ENCODE measurements at regions not wholly inside any gene's neighbourhood (a gene's known extent, or its start where the extent isn't known, plus 50 kb on each side); places are given as distances from the start of the nearest gene placed in this dataset.
"Not testable (repeated sequence)": the region's sequence is repeated elsewhere in the genome, so short reads cannot be mapped to it uniquely, and the experiment has no call there.

GRCh38 chr3:118151164-118151563, 883.5 kb downstream of the IGSF11 start:
- ATAC-seq (ENCODE audit: insufficient read depth, low read depth) = no peak
- Histone ChIP-seq H3K27me3 (ENCODE audit: insufficient read depth, low read length, poor library complexity) (no peaks in the 10 kb centered on the region), H3K27ac (ENCODE audit: low read length) (no peak overlapping the region)

GRCh38 chr3:118162627-118163588, 871.7 kb downstream of the IGSF11 start:
- H3K36me3 ChIP-seq (ENCODE audit: insufficient read depth, low read length); H3K4me3 ChIP-seq (ENCODE audit: low read depth in 1 of 2, low read length in 2 of 2); ATAC-seq (ENCODE audit: insufficient read depth, low read depth); H3K27ac ChIP-seq (ENCODE audit: low read length); H3K79me2 ChIP-seq (ENCODE audit: insufficient read depth, low read length); H3K9ac ChIP-seq (ENCODE audit: low read depth, low read length); H3K9me3 ChIP-seq (ENCODE audit: insufficient read depth, low read length, severe bottlenecking); H3K4me2 ChIP-seq (ENCODE audit: insufficient read depth, low read length); H2AFZ ChIP-seq (ENCODE audit: low read depth, low read length); H4K20me1 ChIP-seq (ENCODE audit: insufficient read depth, low read length); DNase-seq; H3K27me3 ChIP-seq (ENCODE audit: insufficient read depth, low read length, poor library complexity): not testable (repeated sequence)
- peaks cover 11% of the 10 kb centered on the region for H3K4me1 ChIP-seq (ENCODE audit: insufficient read depth, low read length)

More at GRCh38 chr3:118151164-118151563, 883.5 kb downstream of the IGSF11 start:
- Histone ChIP-seq H3K4me2 (ENCODE audit: insufficient read depth, low read length) (no peak overlapping the region), H3K36me3 (ENCODE audit: insufficient read depth, low read length) (no peaks in the 10 kb centered on the region), H3K4me3 (ENCODE audit: low read depth in 1 of 2, low read length in 2 of 2) (no peak overlapping the region), H2AFZ (ENCODE audit: low read depth, low read length) (no peak overlapping the region), H4K20me1 (ENCODE audit: insufficient read depth, low read length) (no peaks in the 10 kb centered on the region), H3K4me1 (ENCODE audit: insufficient read depth, low read length) (peaks cover 36% of the 10 kb centered on the region), H3K9me3 (ENCODE audit: insufficient read depth, low read length, severe bottlenecking) (peaks cover 16% of the 10 kb centered on the region), H3K9ac (ENCODE audit: low read depth, low read length) (no peak overlapping the region), H3K79me2 (ENCODE audit: insufficient read depth, low read length) (no peaks in the 10 kb centered on the region)
- DNase-seq = no peak
- TF ChIP-seq EZH2 (IDR thresholded peaks at IDR 0.05; ENCODE audit: borderline replicate concordance, low read depth, low read length, severe bottlenecking) (no peak), CTCF (IDR thresholded peaks at IDR 0.05; ENCODE audit: borderline replicate concordance, extremely low read depth, low read length, poor library complexity, severe bottlenecking) (no peak)

GRCh38 chr3:118165413-118165812, 869.2 kb downstream of the IGSF11 start:
- Histone ChIP-seq H3K27ac (ENCODE audit: low read length) (no peak overlapping the region), H2AFZ (ENCODE audit: low read depth, low read length) (no peak overlapping the region; the same call in 1 of the 2 replicates), H3K27me3 (ENCODE audit: insufficient read depth, low read length, poor library complexity) (no peaks in the 10 kb centered on the region), H3K9me3 (ENCODE audit: insufficient read depth, low read length, severe bottlenecking) (peaks cover 2% of the 10 kb centered on the region), H3K4me3 (ENCODE audit: low read depth in 1 of 2, low read length in 2 of 2) (no peak overlapping the region), H3K4me1 (ENCODE audit: insufficient read depth, low read length) (peaks cover 11% of the 10 kb centered on the region), H4K20me1 (ENCODE audit: insufficient read depth, low read length) (no peaks in the 10 kb centered on the region), H3K36me3 (ENCODE audit: insufficient read depth, low read length) (no peaks in the 10 kb centered on the region), H3K79me2 (ENCODE audit: insufficient read depth, low read length) (no peaks in the 10 kb centered on the region), H3K9ac (ENCODE audit: low read depth, low read length) (no peak overlapping the region), H3K4me2 (ENCODE audit: insufficient read depth, low read length) (no peak overlapping the region)
- peak; percentile 49; the same call in 1 of the 3 replicates for ATAC-seq (ENCODE audit: insufficient read depth, low read depth)
- no peak for DNase-seq
- TF ChIP-seq EZH2 (IDR thresholded peaks at IDR 0.05; ENCODE audit: borderline replicate concordance, low read depth, low read length, severe bottlenecking) (no peak), CTCF (IDR thresholded peaks at IDR 0.05; ENCODE audit: borderline replicate concordance, extremely low read depth, low read length, poor library complexity, severe bottlenecking) (no peak)

GRCh38 chr3:118167571-118167970, 867.1 kb downstream of the IGSF11 start:
- Histone ChIP-seq H3K27me3 (ENCODE audit: insufficient read depth, low read length, poor library complexity) (no peaks in the 10 kb centered on the region), H4K20me1 (ENCODE audit: insufficient read depth, low read length) (no peaks in the 10 kb centered on the region), H3K27ac (ENCODE audit: low read length) (no peak overlapping the region), H3K9me3 (ENCODE audit: insufficient read depth, low read length, severe bottlenecking) (peaks cover 8% of the 10 kb centered on the region), H3K4me2 (ENCODE audit: insufficient read depth, low read length) (no peak overlapping the region), H3K4me3 (ENCODE audit: low read depth in 1 of 2, low read length in 2 of 2) (no peak overlapping the region), H2AFZ (ENCODE audit: low read depth, low read length) (no peak overlapping the region), H3K9ac (ENCODE audit: low read depth, low read length) (no peak overlapping the region), H3K4me1 (ENCODE audit: insufficient read depth, low read length) (peaks cover 11% of the 10 kb centered on the region), H3K36me3 (ENCODE audit: insufficient read depth, low read length) (no peaks in the 10 kb centered on the region), H3K79me2 (ENCODE audit: insufficient read depth, low read length) (no peaks in the 10 kb centered on the region)
- TF ChIP-seq CTCF (IDR thresholded peaks at IDR 0.05; ENCODE audit: borderline replicate concordance, extremely low read depth, low read length, poor library complexity, severe bottlenecking) = no peak
- TF ChIP-seq EZH2 (IDR thresholded peaks at IDR 0.05; ENCODE audit: borderline replicate concordance, low read depth, low read length, severe bottlenecking) = no peak
- ATAC-seq (ENCODE audit: insufficient read depth, low read depth) (no peak), DNase-seq (no peak)
